GM12874 (cell line): ENCODE measurements at regions not wholly inside any gene's neighbourhood (a gene's known extent, or its start where the extent isn't known, plus 50 kb on each side); places are given as distances from the start of the nearest gene placed in this dataset.

ENCODE experiments used
- TF ChIP-seq, protein P1 (sequence below): IDR thresholded peaks from 2 replicates; pipeline ENCODE4 v1.5.1; 2011; ENCODE audit warnings: low read depth, mild to moderate bottlenecking, control low read depth, low read length, moderate library complexity; ENCODE audit not compliant: insufficient read depth

DNA sequence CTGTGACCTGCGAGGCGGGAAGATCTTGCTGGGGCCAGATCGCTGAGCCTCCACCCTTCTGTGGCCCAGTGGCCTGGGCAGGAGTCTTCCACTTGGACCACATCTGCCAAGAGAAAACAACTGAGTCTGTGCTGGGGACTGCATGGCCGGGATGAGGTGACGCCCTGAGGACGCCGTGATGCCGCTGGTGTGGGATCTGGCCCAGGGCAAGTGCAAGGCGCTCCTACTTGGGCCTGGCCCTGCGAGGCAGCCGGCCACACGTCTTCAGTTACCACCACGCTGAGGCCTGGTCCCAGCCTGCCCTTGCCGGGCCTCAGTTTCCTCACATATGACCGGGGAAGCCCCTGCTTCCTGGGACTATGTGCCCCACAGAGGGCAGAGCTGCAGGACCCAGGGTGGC lies 133.4 kb downstream of the SLC25A46 start:
- TF ChIP-seq, protein P1, sequence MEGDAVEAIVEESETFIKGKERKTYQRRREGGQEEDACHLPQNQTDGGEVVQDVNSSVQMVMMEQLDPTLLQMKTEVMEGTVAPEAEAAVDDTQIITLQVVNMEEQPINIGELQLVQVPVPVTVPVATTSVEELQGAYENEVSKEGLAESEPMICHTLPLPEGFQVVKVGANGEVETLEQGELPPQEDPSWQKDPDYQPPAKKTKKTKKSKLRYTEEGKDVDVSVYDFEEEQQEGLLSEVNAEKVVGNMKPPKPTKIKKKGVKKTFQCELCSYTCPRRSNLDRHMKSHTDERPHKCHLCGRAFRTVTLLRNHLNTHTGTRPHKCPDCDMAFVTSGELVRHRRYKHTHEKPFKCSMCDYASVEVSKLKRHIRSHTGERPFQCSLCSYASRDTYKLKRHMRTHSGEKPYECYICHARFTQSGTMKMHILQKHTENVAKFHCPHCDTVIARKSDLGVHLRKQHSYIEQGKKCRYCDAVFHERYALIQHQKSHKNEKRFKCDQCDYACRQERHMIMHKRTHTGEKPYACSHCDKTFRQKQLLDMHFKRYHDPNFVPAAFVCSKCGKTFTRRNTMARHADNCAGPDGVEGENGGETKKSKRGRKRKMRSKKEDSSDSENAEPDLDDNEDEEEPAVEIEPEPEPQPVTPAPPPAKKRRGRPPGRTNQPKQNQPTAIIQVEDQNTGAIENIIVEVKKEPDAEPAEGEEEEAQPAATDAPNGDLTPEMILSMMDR: no peak

DNA sequence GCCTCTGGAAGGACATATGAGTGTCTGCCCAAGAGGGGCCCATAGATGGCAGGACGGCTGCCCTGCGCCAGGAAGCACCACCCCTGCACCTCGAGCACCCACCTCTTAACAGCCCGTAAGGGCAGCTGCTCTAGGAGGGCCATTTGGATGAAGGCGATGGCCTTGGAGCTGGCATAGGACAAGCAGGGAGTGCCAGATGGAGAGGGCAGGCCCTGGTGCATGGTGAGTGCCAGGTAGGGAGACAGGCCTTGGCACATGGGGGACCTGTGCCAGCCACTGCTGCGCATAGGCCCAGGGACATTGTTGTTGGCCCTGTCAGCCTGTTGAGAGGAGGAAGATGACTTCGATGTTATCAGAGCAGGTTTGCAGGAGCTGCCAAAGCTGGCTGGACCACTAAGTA lies 134.2 kb downstream of the SLC25A46 start:
- TF ChIP-seq, protein P1: no peak

DNA sequence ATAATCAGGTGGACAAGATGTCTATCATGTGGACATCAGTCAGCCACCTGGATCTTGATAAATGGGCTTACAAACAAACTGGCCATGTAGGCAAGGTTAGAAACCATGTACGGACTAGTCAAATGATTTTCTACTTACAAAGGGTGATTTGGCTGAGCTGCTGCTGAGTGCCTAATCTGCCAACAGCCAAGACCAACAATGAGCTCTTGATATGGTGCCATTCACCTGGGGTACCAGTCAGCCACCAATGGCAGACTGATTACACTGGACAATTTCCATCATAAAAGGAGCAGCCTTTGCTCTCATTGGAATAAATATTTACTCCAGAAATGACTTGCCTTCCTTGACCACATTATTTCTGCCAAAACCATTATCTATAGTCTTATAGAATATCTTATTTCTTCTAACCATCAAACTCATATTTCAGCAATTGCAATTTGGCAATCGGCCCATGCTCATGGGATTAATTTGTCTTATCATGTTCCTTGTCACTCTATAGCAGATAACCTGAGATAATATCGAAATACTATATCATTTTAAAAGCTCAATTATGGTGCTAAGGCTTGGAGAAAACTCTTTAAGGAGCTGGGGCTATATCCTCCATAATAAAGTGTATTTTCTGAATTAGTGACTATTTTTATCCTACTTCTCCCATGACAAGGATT lies 135.1 kb downstream of the SLC25A46 start:
- TF ChIP-seq, protein P1: no peak

DNA sequence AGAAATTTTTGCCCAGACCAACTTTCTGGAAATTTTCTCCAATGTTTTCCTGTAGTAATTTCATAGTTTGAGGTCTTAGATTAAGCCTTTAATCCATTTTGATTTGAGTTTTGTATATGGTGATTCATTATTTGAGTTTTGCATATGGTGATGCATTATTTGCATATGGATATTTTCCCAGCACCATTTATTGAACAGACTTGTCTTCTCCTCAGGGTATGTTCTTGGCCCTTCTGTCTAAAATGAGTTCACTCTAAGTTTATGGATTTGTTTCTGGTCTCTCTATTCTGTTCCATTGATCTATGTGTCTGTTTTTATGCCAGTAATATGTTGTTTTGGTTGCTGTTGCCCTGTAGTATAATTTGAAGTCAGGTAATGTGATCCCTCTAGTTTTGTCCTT lies 139.3 kb downstream of the SLC25A46 start:
- TF ChIP-seq, protein P1: no peak

DNA sequence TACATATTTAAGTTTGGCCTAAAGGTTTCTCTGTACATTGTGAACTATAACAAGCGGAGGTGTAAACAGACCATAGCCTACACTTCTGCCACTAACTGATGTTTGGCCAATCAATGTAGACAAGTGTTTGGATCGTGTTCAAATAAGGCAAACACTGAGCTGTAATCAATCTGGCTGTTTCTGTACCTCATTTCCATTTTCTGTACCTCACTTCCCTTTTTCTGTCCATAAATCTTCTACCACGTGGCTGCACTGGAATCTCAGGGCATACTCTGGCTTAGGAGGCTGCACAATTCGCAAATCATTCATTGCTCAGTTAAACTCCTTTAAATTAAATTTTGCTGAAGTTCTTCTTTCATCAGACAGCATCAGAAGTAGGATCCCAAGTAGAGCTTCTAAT lies 140.9 kb downstream of the SLC25A46 start:
- TF ChIP-seq, protein P1: no peak

DNA sequence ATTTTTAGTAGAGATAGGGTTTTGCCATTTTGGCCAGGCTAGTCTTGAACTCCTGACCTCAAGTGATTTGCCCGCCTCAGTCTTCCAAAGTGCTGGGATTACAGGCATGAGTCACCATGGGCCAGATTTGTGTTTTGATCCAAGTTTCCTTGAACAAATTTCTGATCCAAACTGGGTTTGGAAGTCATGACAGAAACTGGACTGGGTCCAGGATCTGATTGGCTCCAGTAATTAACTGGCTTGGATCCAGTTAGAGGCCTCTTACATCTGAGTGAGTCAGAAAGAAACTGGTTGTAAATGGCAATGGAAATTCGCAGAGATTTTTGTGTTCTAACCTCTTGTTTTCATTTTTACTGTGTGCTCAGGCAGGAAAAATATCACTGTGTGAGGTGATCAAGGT lies 141.6 kb downstream of the SLC25A46 start:
- TF ChIP-seq, protein P1: no peak

DNA sequence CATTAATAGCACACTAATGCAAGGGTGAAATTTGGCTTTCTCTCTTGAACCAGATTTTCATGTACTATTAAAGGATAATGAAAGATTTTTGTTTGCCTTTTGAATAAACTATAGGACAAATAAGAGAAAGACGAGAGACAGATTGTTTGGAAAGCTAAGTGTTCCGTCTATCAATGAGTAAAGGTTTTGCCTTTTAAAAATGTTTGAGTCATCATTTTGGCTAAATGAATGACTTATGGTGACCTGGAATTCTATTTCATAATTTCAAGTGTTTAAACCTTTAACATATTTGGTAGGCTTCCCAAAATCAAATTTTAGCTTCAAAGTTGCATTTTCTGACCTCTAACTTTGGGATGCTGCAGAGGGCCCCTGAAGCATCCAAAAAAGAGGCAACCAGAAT lies 145.2 kb downstream of the SLC25A46 start:
- TF ChIP-seq, protein P1: no peak
